Mesenchymal stem cell (in vitro differentiated cells and primary cell): ENCODE measurements at regions not wholly inside any gene's neighbourhood (a gene's known extent, or its start where the extent isn't known, plus 50 kb on each side); places are given as distances from the start of the nearest gene placed in this dataset.
"Not testable (repeated sequence)": the region's sequence is repeated elsewhere in the genome, so short reads cannot be mapped to it uniquely, and the experiment has no call there.

Experiments used
- DNase-seq: peaks from one replicate; pipeline ENCODE4 v3.0.0-alpha.2; 2013
- H2AFZ ChIP-seq: one replicate; pipeline ENCODE4 v1.6.1; 2013; ENCODE audit warnings: low read depth, mild to moderate bottlenecking, control low read depth, inconsistent platforms, low read length, moderate library complexity
- H2AK5ac ChIP-seq: 2 replicates; pipeline ENCODE4 v1.6.1; 2013; ENCODE audit warnings: low read length, moderate library complexity, mild to moderate bottlenecking, inconsistent platforms; ENCODE audit not compliant: severe bottlenecking
- H2BK120ac ChIP-seq: one replicate; pipeline ENCODE4 v1.6.1; 2013; ENCODE audit warnings: low read depth, mild to moderate bottlenecking, inconsistent platforms, low read length, moderate library complexity
- H2BK12ac ChIP-seq, 2 experiments: one replicate each; pipeline ENCODE4 v1.6.1; 2013; ENCODE audit warnings: inconsistent platforms in 2 of 2, low read length in 2 of 2, mild to moderate bottlenecking in 2 of 2, moderate library complexity in 2 of 2, control low read depth in 1 of 2
- H2BK15ac ChIP-seq: one replicate; pipeline ENCODE4 v1.6.1; 2013; ENCODE audit warnings: mild to moderate bottlenecking, low read depth, inconsistent platforms; ENCODE audit not compliant: poor library complexity, severe bottlenecking
- H2BK5ac ChIP-seq: 2 replicates; pipeline ENCODE4 v1.6.1; 2013; ENCODE audit warnings: low read depth, mild to moderate bottlenecking, low read length, control low read depth, inconsistent platforms; ENCODE audit not compliant: poor library complexity, severe bottlenecking
- H3K14ac ChIP-seq, 2 experiments: one replicate each; pipeline ENCODE4 v1.6.1; 2013; ENCODE audit warnings: inconsistent platforms in 2 of 2, low read length in 2 of 2, control low read depth in 1 of 2, mild to moderate bottlenecking in 1 of 2, moderate library complexity in 1 of 2
- H3K18ac ChIP-seq, 2 experiments: one replicate each; pipeline ENCODE4 v1.6.1; 2013; ENCODE audit warnings: inconsistent platforms in 2 of 2, low read length in 2 of 2, control low read depth in 1 of 2, low read depth in 1 of 2, mild to moderate bottlenecking in 1 of 2
- H3K23ac ChIP-seq, 2 experiments: one replicate each; pipeline ENCODE4 v1.6.1; 2013; ENCODE audit warnings: inconsistent platforms in 2 of 2, low read length in 2 of 2, mild to moderate bottlenecking in 2 of 2, moderate library complexity in 2 of 2, control low read depth in 1 of 2
- H3K27ac ChIP-seq: 2 replicates; pipeline ENCODE4 v1.5.1; 2013; ENCODE audit warnings: mild to moderate bottlenecking, moderate library complexity, low read length, control low read depth, inconsistent platforms; ENCODE audit not compliant: poor library complexity, severe bottlenecking
- H3K27me3 ChIP-seq, 2 experiments: 2 replicates each; pipeline versions ENCODE4 v1.6.1 to v1.7.0; 2013; ENCODE audit warnings: low read length in 2 of 2, mild to moderate bottlenecking in 2 of 2, moderate library complexity in 2 of 2, control low read depth in 1 of 2, inconsistent platforms in 1 of 2; ENCODE audit not compliant: control insufficient read depth in 1 of 2, insufficient read depth in 1 of 2
- H3K36me3 ChIP-seq, 2 experiments: 2 replicates each; pipeline versions ENCODE4 v1.6.1 to v1.7.0; 2013; ENCODE audit warnings: low read length in 2 of 2, control low read depth in 1 of 2, inconsistent platforms in 1 of 2, low read depth in 1 of 2, mild to moderate bottlenecking in 1 of 2; ENCODE audit not compliant: insufficient read depth in 2 of 2, control insufficient read depth in 1 of 2
- H3K4ac ChIP-seq, 2 experiments: one replicate each; pipeline ENCODE4 v1.6.1; 2013; ENCODE audit warnings: inconsistent platforms in 2 of 2, low read length in 2 of 2, mild to moderate bottlenecking in 2 of 2, moderate library complexity in 2 of 2, control low read depth in 1 of 2, low read depth in 1 of 2
- H3K4me1 ChIP-seq: 2 replicates; pipeline ENCODE4 v1.6.1; 2013; ENCODE audit warnings: low read depth, low read length, control low read depth; ENCODE audit not compliant: control insufficient read depth, insufficient read depth
- H3K4me2 ChIP-seq: 2 replicates; pipeline ENCODE4 v1.6.1; 2013; ENCODE audit warnings: low read length, mild to moderate bottlenecking, inconsistent platforms; ENCODE audit not compliant: poor library complexity, severe bottlenecking
- H3K4me3 ChIP-seq, 2 experiments: 2 replicates each; pipeline versions ENCODE4 v1.5.1 to v1.7.0; 2013; ENCODE audit warnings: low read length in 2 of 2, mild to moderate bottlenecking in 2 of 2, control low read depth in 1 of 2, low read depth in 1 of 2; ENCODE audit not compliant: insufficient read depth in 1 of 2
- H3K79me1 ChIP-seq: replicated peaks from 2 replicates; pipeline ENCODE4 v1.6.1; 2013; ENCODE audit warnings: mild to moderate bottlenecking, control low read depth, low read length, inconsistent platforms; ENCODE audit not compliant: poor library complexity, severe bottlenecking
- H3K9ac ChIP-seq: 2 replicates; pipeline ENCODE4 v1.7.0; 2013; ENCODE audit warnings: mild to moderate bottlenecking, low read length, moderate library complexity
- H3K9me3 ChIP-seq: 2 replicates; pipeline ENCODE4 v1.7.0; 2013; ENCODE audit warnings: mild to moderate bottlenecking, low read length; ENCODE audit not compliant: control insufficient read depth
- H4K8ac ChIP-seq: one replicate; pipeline ENCODE4 v1.6.1; 2013; ENCODE audit warnings: inconsistent platforms, mild to moderate bottlenecking, low read length, moderate library complexity
- H4K91ac ChIP-seq: one replicate; pipeline ENCODE4 v1.6.1; 2013; ENCODE audit warnings: mild to moderate bottlenecking, low read length, inconsistent platforms
- WGBS: methylation state at CpG from one replicate; pipeline ENCODE4 v1.1.7; 2013; ENCODE audit warnings: mixed read lengths; 5-methylcytosine and 5-hydroxymethylcytosine counted together

- WGBS: 2% methylated on average over 22 of the region's 24 CpGs
- H3K36me3 ChIP-seq: no peaks in the 10 kb centered on the region
- peak overlapping the region; percentile 79 to 91 for H3K18ac ChIP-seq
- H4K8ac ChIP-seq: peak overlapping the region; percentile 97
- no peaks in the 10 kb centered on the region for H3K9me3 ChIP-seq
- H3K4me2 ChIP-seq: peak overlapping the region; percentile 26
- no peaks in the 10 kb centered on the region for H3K27me3 ChIP-seq
- peaks cover 12% of the 10 kb centered on the region for H3K4me1 ChIP-seq
- H2BK5ac ChIP-seq: peak overlapping the region; percentile 21
- DNase-seq: peak; percentile 94
- H2AK5ac ChIP-seq: no peak overlapping the region
- H3K79me1 ChIP-seq: no peaks in the 10 kb centered on the region
- peak overlapping the region; percentile 100 for H2BK120ac ChIP-seq
- peak overlapping the region; percentile 82 for H3K9ac ChIP-seq
- peak overlapping the region in 1 of 2 experiments; percentile 56 for H3K4me3 ChIP-seq
- peak overlapping the region; percentile 99 for H4K91ac ChIP-seq
- peak overlapping the region; percentile 62 to 76 for H3K4ac ChIP-seq
- H2BK12ac ChIP-seq: peak overlapping the region; percentile 33 to 49
- peak overlapping the region; percentile 80 for H3K27ac ChIP-seq
- H2BK15ac ChIP-seq: peak overlapping the region; percentile 95
- peak overlapping the region in 1 of 2 experiments; percentile 58 for H3K14ac ChIP-seq
- peak overlapping the region; percentile 2 for H2AFZ ChIP-seq
- peak overlapping the region in 1 of 2 experiments; percentile 14 for H3K23ac ChIP-seq
Measured at GRCh38 chr10:31134311-31134952, 102.8 kb upstream of the ZNF438 start.

- H3K14ac ChIP-seq: no peak overlapping the region
- H3K4me3 ChIP-seq: no peak overlapping the region
- H3K9ac ChIP-seq: no peak overlapping the region
- no peak overlapping the region for H4K8ac ChIP-seq
- peak overlapping the region; percentile 75 to 88 for H2BK12ac ChIP-seq
- no peak overlapping the region for H2AFZ ChIP-seq
- peak overlapping the region; percentile 40 to 75 for H3K18ac ChIP-seq
- H3K36me3 ChIP-seq: no peaks in the 10 kb centered on the region
- peaks cover 12% of the 10 kb centered on the region for H3K4me1 ChIP-seq
- H2BK15ac ChIP-seq: no peak overlapping the region
- no peak overlapping the region for H3K23ac ChIP-seq
- H2AK5ac ChIP-seq: peak overlapping the region; percentile 15
- H3K79me1 ChIP-seq: no peaks in the 10 kb centered on the region
- H3K4ac ChIP-seq: peak overlapping the region; percentile 46 to 81
- WGBS: 60% methylated on average over 5 of the region's 6 CpGs
- H4K91ac ChIP-seq: peak overlapping the region; percentile 36
- no peak for DNase-seq
- H2BK120ac ChIP-seq: peak overlapping the region; percentile 65
- no peaks in the 10 kb centered on the region for H3K9me3 ChIP-seq
- peak overlapping the region; percentile 11 for H3K27ac ChIP-seq
- no peak overlapping the region for H3K4me2 ChIP-seq
- H3K27me3 ChIP-seq: no peaks in the 10 kb centered on the region
- no peak overlapping the region for H2BK5ac ChIP-seq
Measured at GRCh38 chr10:31135171-31135570, 103.5 kb upstream of the ZNF438 start.

GRCh38 chr10:31135791-31136190 is 104.1 kb upstream of the ZNF438 start:
- not testable (repeated sequence) for H2AK5ac ChIP-seq, H3K9ac ChIP-seq, H3K36me3 ChIP-seq, H3K23ac ChIP-seq, H3K4me2 ChIP-seq, H3K27ac ChIP-seq, H3K27me3 ChIP-seq, H2BK5ac ChIP-seq, H3K79me1 ChIP-seq, H3K4me3 ChIP-seq, H2AFZ ChIP-seq, H3K9me3 ChIP-seq, DNase-seq, H3K14ac ChIP-seq
- Histone ChIP-seq H4K91ac (peak overlapping the region; percentile 57), H2BK12ac (peak overlapping the region; percentile 70 to 93), H2BK120ac (peak overlapping the region; percentile 65), H3K4me1 (peaks cover 12% of the 10 kb centered on the region), H2BK15ac (peak overlapping the region; percentile 80), H4K8ac (peak overlapping the region; percentile 78), H3K18ac (peak overlapping the region; percentile 40 to 76), H3K4ac (peak overlapping the region; percentile 46 to 81)
- WGBS: 100% methylated on average over 8 of the region's 8 CpGs

- H4K91ac ChIP-seq: no peak overlapping the region
- no peak overlapping the region for H3K9ac ChIP-seq
- H2AK5ac ChIP-seq: no peak overlapping the region
- H3K4me3 ChIP-seq: no peak overlapping the region
- no peaks in the 10 kb centered on the region for H3K79me1 ChIP-seq
- H3K23ac ChIP-seq: no peak overlapping the region
- no peak overlapping the region for H2AFZ ChIP-seq
- H3K27ac ChIP-seq: no peak overlapping the region
- peak overlapping the region in 1 of 2 experiments; percentile 23 for H3K18ac ChIP-seq
- H2BK12ac ChIP-seq: peak overlapping the region in 1 of 2 experiments; percentile 8
- no peaks in the 10 kb centered on the region for H3K36me3 ChIP-seq
- no peak overlapping the region for H3K4me2 ChIP-seq
- H2BK120ac ChIP-seq: peak overlapping the region; percentile 29
- no peaks in the 10 kb centered on the region for H3K9me3 ChIP-seq
- DNase-seq: no peak
- no peak overlapping the region for H3K14ac ChIP-seq
- H3K4ac ChIP-seq: peak overlapping the region; percentile 46 to 81
- 93% methylated on average over 4 of the region's 4 CpGs for WGBS
- no peak overlapping the region for H2BK15ac ChIP-seq
- no peak overlapping the region for H2BK5ac ChIP-seq
- no peaks in the 10 kb centered on the region for H3K27me3 ChIP-seq
- H3K4me1 ChIP-seq: peaks cover 13% of the 10 kb centered on the region
- H4K8ac ChIP-seq: no peak overlapping the region
Measured at GRCh38 chr10:31136386-31136785, 104.7 kb upstream of the ZNF438 start.
